ENCODE measurements at regions not wholly inside any gene's neighbourhood (a gene's known extent, or its start where the extent isn't known, plus 50 kb on each side); places are given as distances from the start of the nearest gene placed in this dataset.
"Not testable (repeated sequence)": the region's sequence is repeated elsewhere in the genome, so short reads cannot be mapped to it uniquely, and the experiment has no call there.

GRCh38 chr5:153939101-153939500, 99.6 kb downstream of the FAM114A2 start:
- DNase-seq (ENCODE audit: low spot score) = no peak
- H3K36me3 Mint-ChIP-seq (ENCODE audit: low read depth, unreplicated experiment) = peaks cover 25% of the 10 kb centered on the region
- no peaks in the 10 kb centered on the region for H3K4me1 Mint-ChIP-seq (ENCODE audit: unreplicated experiment)
- no peak for TF ChIP-seq CTCF (IDR thresholded peaks at IDR 0.05; ENCODE audit: unreplicated experiment)
- peaks cover 2% of the 10 kb centered on the region for H3K27me3 Mint-ChIP-seq (ENCODE audit: unreplicated experiment)
- peaks cover 30% of the 10 kb centered on the region for H3K9me3 Mint-ChIP-seq (ENCODE audit: unreplicated experiment)
- no peak overlapping the region for H3K27ac Mint-ChIP-seq (ENCODE audit: unreplicated experiment)
- H3K4me3 Mint-ChIP-seq (ENCODE audit: unreplicated experiment) = no peak overlapping the region

DNA sequence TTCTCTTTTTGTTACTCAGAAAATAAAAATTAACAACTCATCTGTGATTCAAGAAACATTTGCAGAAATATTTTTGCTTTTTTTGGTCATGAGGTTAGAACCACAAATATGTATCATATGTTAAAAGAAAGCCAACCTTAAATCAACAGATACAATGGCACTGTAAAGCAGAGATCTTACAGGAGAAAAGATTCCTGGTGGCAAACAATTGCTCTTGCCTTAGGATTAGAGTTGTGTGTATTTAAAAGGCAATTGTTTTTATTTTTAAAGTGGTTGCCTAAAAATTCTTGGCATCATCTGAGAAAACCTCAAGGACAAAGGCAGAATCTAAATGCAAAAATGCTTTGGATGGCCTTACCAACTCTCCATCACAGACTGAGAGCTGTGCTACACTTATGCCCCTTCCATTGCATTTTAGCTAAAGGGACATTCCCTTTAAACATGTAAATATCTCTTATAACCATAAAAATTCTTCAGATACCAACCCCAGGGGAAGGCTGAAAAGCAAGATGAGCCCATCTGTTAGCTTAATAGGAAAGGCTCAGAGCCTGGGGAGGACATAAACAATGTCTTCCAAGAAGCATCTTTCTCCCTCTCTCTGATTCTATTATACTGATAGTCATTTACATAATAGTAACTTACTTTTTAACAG, 100.4 kb downstream of the FAM114A2 start:
- no peak for TF ChIP-seq CTCF (IDR thresholded peaks at IDR 0.05; ENCODE audit: unreplicated experiment)
- Mint-ChIP-seq H3K27me3 (ENCODE audit: unreplicated experiment) (peaks cover 1% of the 10 kb centered on the region), H3K4me3 (ENCODE audit: unreplicated experiment) (no peak overlapping the region), H3K9me3 (ENCODE audit: unreplicated experiment) (peaks cover 29% of the 10 kb centered on the region), H3K4me1 (ENCODE audit: unreplicated experiment) (no peaks in the 10 kb centered on the region), H3K36me3 (ENCODE audit: low read depth, unreplicated experiment) (peaks cover 25% of the 10 kb centered on the region), H3K27ac (ENCODE audit: unreplicated experiment) (no peak overlapping the region)
- DNase-seq (ENCODE audit: low spot score) = no peak

- H3K4me3 Mint-ChIP-seq (ENCODE audit: unreplicated experiment) = no peak overlapping the region
- DNase-seq (ENCODE audit: low spot score) = no peak
- no peak overlapping the region for H3K27ac Mint-ChIP-seq (ENCODE audit: unreplicated experiment)
- H3K9me3 Mint-ChIP-seq (ENCODE audit: unreplicated experiment) = peaks cover 26% of the 10 kb centered on the region
- peaks cover 1% of the 10 kb centered on the region for H3K27me3 Mint-ChIP-seq (ENCODE audit: unreplicated experiment)
- H3K36me3 Mint-ChIP-seq (ENCODE audit: low read depth, unreplicated experiment) = peaks cover 21% of the 10 kb centered on the region
- TF ChIP-seq CTCF (IDR thresholded peaks at IDR 0.05; ENCODE audit: unreplicated experiment) = no peak
- no peaks in the 10 kb centered on the region for H3K4me1 Mint-ChIP-seq (ENCODE audit: unreplicated experiment)
Observed at GRCh38 chr5:153937661-153938060, 101.0 kb downstream of the FAM114A2 start.

GRCh38 chr5:153935151-153935550, 103.6 kb downstream of the FAM114A2 start:
- not testable (repeated sequence) for H3K27me3 Mint-ChIP-seq (ENCODE audit: unreplicated experiment); H3K4me3 Mint-ChIP-seq (ENCODE audit: unreplicated experiment); H3K4me1 Mint-ChIP-seq (ENCODE audit: unreplicated experiment); DNase-seq (ENCODE audit: low spot score); H3K27ac Mint-ChIP-seq (ENCODE audit: unreplicated experiment)
- Mint-ChIP-seq H3K9me3 (ENCODE audit: unreplicated experiment) (peaks cover 16% of the 10 kb centered on the region), H3K36me3 (ENCODE audit: low read depth, unreplicated experiment) (peaks cover 10% of the 10 kb centered on the region)

DNA sequence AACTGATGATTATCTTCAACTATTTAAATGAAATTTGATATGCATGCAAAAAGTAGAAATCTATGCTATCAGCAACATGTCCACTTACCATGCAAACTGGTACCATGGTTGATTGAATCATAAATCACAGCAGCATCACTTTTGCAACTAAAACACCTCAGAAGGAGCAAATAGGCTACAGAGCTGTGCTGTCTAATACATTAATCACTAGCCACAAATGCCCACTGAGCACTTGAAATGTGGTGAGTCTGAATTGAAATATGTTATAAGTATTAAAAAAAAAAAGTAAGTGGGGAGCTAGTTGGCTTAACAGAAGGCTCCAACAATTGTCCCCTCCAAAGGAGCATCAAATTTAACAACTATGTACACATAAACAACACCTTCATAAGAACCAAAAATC, 112.5 kb downstream of the FAM114A2 start:
- Mint-ChIP-seq H3K9me3 (ENCODE audit: unreplicated experiment) (no peaks in the 10 kb centered on the region), H3K36me3 (ENCODE audit: low read depth, unreplicated experiment) (no peaks in the 10 kb centered on the region), H3K27ac (ENCODE audit: unreplicated experiment) (no peak overlapping the region), H3K4me1 (ENCODE audit: unreplicated experiment) (no peaks in the 10 kb centered on the region), H3K4me3 (ENCODE audit: unreplicated experiment) (no peak overlapping the region), H3K27me3 (ENCODE audit: unreplicated experiment) (peaks cover 1% of the 10 kb centered on the region)
- TF ChIP-seq CTCF (IDR thresholded peaks at IDR 0.05; ENCODE audit: unreplicated experiment) = no peak
- no peak for DNase-seq (ENCODE audit: low spot score)
